Dendritic cell treated with granulocyte-macrophage colony-stimulating factor and Interleukin-4, amounts not matched to agents 40 ng/mL and 50 ng/mL, for 4 days (primary cell): ENCODE measurements at regions not wholly inside any gene's neighbourhood (a gene's known extent, or its start where the extent isn't known, plus 50 kb on each side); places are given as distances from the start of the nearest gene placed in this dataset.
A peak's percentile ranks its signal among the peaks of the same experiment; 100 is the strongest.

Experiments
- H3K27ac Mint-ChIP-seq: one replicate; pipeline ENCODE4 v1.8.0; 2022; ENCODE audit warnings: mild to moderate bottlenecking, mixed read lengths
- H3K27me3 Mint-ChIP-seq: one replicate; pipeline ENCODE4 v1.8.0; 2022; ENCODE audit warnings: mild to moderate bottlenecking, mixed read lengths
- H3K36me3 Mint-ChIP-seq: one replicate; pipeline ENCODE4 v1.8.0; 2022; ENCODE audit warnings: low read depth, mixed read lengths
- H3K4me1 Mint-ChIP-seq: one replicate; pipeline ENCODE4 v1.8.0; 2022; ENCODE audit warnings: low read depth, mixed read lengths
- H3K4me3 Mint-ChIP-seq: one replicate; pipeline ENCODE4 v1.8.0; 2022; ENCODE audit warnings: mild to moderate bottlenecking, moderate library complexity, mixed read lengths
- H3K9me3 Mint-ChIP-seq: one replicate; pipeline ENCODE4 v1.8.0; 2022; ENCODE audit warnings: mixed read lengths
- intact Hi-C: fragments of 100-400 bp; cut with micrococcal nuclease; formaldehyde crosslinking; loops from one replicate; pipeline ENCODE4 v1.15.0; 2022

GRCh38 chr13:84230568-84230967 is 348.3 kb upstream of the SLITRK1 start:
- no peaks in the 10 kb centered on the region for H3K4me1 Mint-ChIP-seq
- no peak overlapping the region for H3K27ac Mint-ChIP-seq
- H3K36me3 Mint-ChIP-seq, result no peaks in the 10 kb centered on the region
- H3K4me3 Mint-ChIP-seq, result no peak overlapping the region
- peaks cover 7% of the 10 kb centered on the region for H3K9me3 Mint-ChIP-seq
- no peaks in the 10 kb centered on the region for H3K27me3 Mint-ChIP-seq
- intact Hi-C loops, result no loop called here

DNA sequence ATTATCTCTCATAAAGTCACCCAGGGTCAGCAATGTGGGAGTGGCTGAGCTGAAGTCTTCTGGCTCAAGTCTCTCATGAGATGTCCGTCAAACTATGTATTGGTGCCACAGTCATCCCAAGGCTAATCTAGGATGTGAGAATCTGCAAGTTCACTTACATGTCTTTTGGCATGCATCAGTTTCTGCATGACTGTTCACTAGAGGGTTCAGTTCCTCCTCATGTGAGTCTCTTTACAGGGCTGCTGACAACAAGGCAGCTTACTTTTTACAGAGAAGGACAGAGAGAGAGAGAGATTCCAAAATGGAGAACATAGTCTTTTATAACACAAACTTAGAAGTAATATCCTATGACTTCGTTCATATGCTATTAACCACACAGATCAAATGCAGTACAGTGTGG is 328.8 kb upstream of the SLITRK1 start:
- Mint-ChIP-seq H3K4me3 (no peak overlapping the region), H3K27me3 (no peaks in the 10 kb centered on the region), H3K27ac (no peak overlapping the region), H3K9me3 (peaks cover 9% of the 10 kb centered on the region), H3K4me1 (no peaks in the 10 kb centered on the region), H3K36me3 (no peaks in the 10 kb centered on the region)
- intact Hi-C loops, result no loop called here

- Mint-ChIP-seq H3K36me3 (no peaks in the 10 kb centered on the region), H3K27ac (no peak overlapping the region), H3K4me1 (no peaks in the 10 kb centered on the region), H3K27me3 (no peaks in the 10 kb centered on the region), H3K4me3 (no peak overlapping the region), H3K9me3 (no peaks in the 10 kb centered on the region)
- intact Hi-C loops, result no loop called here
Observed at GRCh38 chr13:84208246-84208910, 326.1 kb upstream of the SLITRK1 start.

DNA sequence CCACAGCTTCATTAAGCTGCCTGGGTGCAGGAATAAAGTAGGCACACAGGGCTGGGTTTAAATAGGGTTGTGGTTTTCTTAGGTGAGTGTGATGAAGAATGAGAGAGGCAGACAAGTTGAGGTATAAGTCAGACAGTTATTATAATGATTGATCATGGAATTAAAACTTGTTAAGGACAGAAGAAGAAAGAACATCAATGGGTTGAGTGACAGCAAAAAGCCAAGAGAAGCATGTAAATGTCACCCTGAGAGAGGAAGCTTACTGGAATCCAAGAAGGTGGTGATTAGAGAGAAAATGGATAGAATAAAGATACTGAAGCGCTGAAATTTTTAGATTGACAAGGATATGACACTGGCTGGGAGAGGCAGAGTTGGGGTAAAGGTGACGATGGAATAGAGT is 325.2 kb upstream of the SLITRK1 start:
- Mint-ChIP-seq H3K9me3 (no peaks in the 10 kb centered on the region), H3K27me3 (no peaks in the 10 kb centered on the region), H3K27ac (no peak overlapping the region), H3K4me3 (no peak overlapping the region), H3K4me1 (no peaks in the 10 kb centered on the region), H3K36me3 (no peaks in the 10 kb centered on the region)
- intact Hi-C loops, result no loop called here

- no peaks in the 10 kb centered on the region for H3K4me1 Mint-ChIP-seq
- no peaks in the 10 kb centered on the region for H3K27me3 Mint-ChIP-seq
- no peak overlapping the region for H3K4me3 Mint-ChIP-seq
- no peak overlapping the region for H3K27ac Mint-ChIP-seq
- peaks cover 19% of the 10 kb centered on the region for H3K9me3 Mint-ChIP-seq
- intact Hi-C loops, result no loop called here
- H3K36me3 Mint-ChIP-seq, result no peaks in the 10 kb centered on the region
Observed at GRCh38 chr13:84200971-84201370, 318.7 kb upstream of the SLITRK1 start.

- H3K36me3 Mint-ChIP-seq, result no peaks in the 10 kb centered on the region
- peaks cover 5% of the 10 kb centered on the region for H3K9me3 Mint-ChIP-seq
- no peak overlapping the region for H3K27ac Mint-ChIP-seq
- H3K4me1 Mint-ChIP-seq, result no peaks in the 10 kb centered on the region
- H3K27me3 Mint-ChIP-seq, result no peaks in the 10 kb centered on the region
- intact Hi-C loops, result no loop called here
- no peak overlapping the region for H3K4me3 Mint-ChIP-seq
Observed at GRCh38 chr13:84192125-84192524, 309.9 kb upstream of the SLITRK1 start.

- intact Hi-C loops, result no loop called here
- no peak overlapping the region for H3K27ac Mint-ChIP-seq
- no peaks in the 10 kb centered on the region for H3K27me3 Mint-ChIP-seq
- H3K36me3 Mint-ChIP-seq, result no peaks in the 10 kb centered on the region
- no peaks in the 10 kb centered on the region for H3K4me1 Mint-ChIP-seq
- no peak overlapping the region for H3K4me3 Mint-ChIP-seq
- H3K9me3 Mint-ChIP-seq, result peaks cover 3% of the 10 kb centered on the region
Observed at GRCh38 chr13:84191139-84191538, 308.9 kb upstream of the SLITRK1 start.

- no peak overlapping the region for H3K4me3 Mint-ChIP-seq
- H3K9me3 Mint-ChIP-seq, result peaks cover 25% of the 10 kb centered on the region
- intact Hi-C loops, result no loop called here
- no peaks in the 10 kb centered on the region for H3K27me3 Mint-ChIP-seq
- no peaks in the 10 kb centered on the region for H3K36me3 Mint-ChIP-seq
- no peak overlapping the region for H3K27ac Mint-ChIP-seq
- no peaks in the 10 kb centered on the region for H3K4me1 Mint-ChIP-seq
Observed at GRCh38 chr13:84187626-84188025, 305.4 kb upstream of the SLITRK1 start.

DNA sequence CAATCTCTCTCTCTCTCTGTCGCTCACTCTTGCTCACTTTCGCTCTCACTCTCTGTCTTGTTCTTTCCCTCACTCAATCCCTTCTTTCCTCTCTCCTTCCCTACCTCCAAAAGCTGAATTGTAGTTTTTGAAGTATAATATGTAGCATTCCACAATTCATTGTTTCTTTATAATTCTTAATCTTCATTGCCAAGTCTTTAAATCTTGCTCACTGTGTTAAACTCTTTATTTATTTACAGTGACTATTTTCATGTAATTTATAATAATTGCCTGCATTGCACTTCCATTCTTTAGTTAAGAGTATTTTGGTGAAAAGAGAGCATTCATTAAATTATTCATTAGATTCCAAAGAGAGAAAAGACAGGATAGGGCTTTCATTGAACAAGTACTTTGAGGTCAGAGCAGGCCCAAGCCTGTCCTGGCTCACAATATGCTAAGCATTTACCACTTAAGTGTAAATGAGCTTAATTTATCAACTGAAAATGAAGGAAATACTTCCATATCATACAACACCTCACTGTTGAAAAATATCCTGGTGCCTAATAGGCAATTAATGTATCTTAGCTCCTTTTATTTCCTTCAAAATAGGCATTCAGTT is 257.4 kb upstream of the SLITRK1 start:
- Mint-ChIP-seq H3K27ac (no peak overlapping the region), H3K9me3 (no peaks in the 10 kb centered on the region), H3K4me1 (peaks cover 4% of the 10 kb centered on the region), H3K4me3 (no peak overlapping the region), H3K27me3 (no peaks in the 10 kb centered on the region), H3K36me3 (no peaks in the 10 kb centered on the region)
- intact Hi-C loops, result no loop called here

DNA sequence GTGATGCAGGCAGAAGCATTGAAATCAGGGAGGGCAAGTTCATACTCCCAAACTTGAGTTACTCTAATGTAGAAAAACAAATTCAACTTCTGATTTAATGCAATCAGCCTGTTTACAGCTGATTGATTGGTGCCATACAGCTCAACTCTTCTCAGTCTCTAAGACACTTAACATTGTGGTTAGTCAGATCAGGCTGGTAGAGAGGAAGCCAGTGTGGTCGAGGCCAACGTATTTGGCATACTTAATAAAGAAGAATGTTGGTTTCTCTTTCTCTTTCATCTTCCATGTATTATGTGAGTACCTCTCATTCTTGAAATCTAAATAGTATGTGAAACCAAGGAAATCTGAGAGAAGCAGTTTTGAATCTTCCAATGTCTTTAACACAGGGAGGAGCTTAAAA is 255.0 kb upstream of the SLITRK1 start:
- Mint-ChIP-seq H3K4me1 (peaks cover 4% of the 10 kb centered on the region), H3K36me3 (no peaks in the 10 kb centered on the region), H3K27ac (no peak overlapping the region), H3K4me3 (peak overlapping the region; percentile 32), H3K27me3 (no peaks in the 10 kb centered on the region), H3K9me3 (no peaks in the 10 kb centered on the region)
- intact Hi-C loops, result no loop called here

DNA sequence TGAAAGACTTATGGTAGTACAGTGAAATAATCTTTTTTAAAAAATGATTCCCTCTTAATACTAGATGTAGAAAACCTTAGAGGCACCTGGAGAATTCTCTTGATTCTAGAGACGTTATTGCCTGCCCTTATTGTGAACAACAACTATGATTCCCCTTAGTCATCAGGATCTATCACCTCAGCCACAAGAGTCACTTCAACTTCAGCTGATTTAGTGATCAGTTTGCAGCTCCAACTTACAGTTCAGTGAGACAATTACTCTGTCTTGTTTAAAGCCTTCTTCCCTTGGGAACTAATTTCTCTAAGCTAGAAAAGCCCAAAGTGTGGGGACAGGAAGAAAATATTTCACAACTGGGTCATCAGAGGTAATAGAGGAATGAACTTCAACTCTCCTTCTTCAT is 254.3 kb upstream of the SLITRK1 start:
- H3K4me1 Mint-ChIP-seq, result peaks cover 4% of the 10 kb centered on the region
- no peak overlapping the region for H3K27ac Mint-ChIP-seq
- no peaks in the 10 kb centered on the region for H3K9me3 Mint-ChIP-seq
- H3K4me3 Mint-ChIP-seq, result no peak overlapping the region
- no peaks in the 10 kb centered on the region for H3K36me3 Mint-ChIP-seq
- H3K27me3 Mint-ChIP-seq, result no peaks in the 10 kb centered on the region
- intact Hi-C loops, result no loop called here

- Mint-ChIP-seq H3K27ac (no peak overlapping the region), H3K4me1 (peaks cover 4% of the 10 kb centered on the region), H3K36me3 (no peaks in the 10 kb centered on the region), H3K9me3 (no peaks in the 10 kb centered on the region), H3K4me3 (no peak overlapping the region), H3K27me3 (no peaks in the 10 kb centered on the region)
- intact Hi-C loops, result no loop called here
Observed at GRCh38 chr13:84132491-84132890, 250.2 kb upstream of the SLITRK1 start.

- Mint-ChIP-seq H3K9me3 (no peaks in the 10 kb centered on the region), H3K27me3 (no peaks in the 10 kb centered on the region), H3K4me3 (no peak overlapping the region), H3K36me3 (no peaks in the 10 kb centered on the region), H3K4me1 (no peaks in the 10 kb centered on the region), H3K27ac (no peak overlapping the region)
- intact Hi-C loops, result no loop called here
Observed at GRCh38 chr13:84131249-84131648, 249.0 kb upstream of the SLITRK1 start.

- H3K27ac Mint-ChIP-seq, result no peak overlapping the region
- H3K36me3 Mint-ChIP-seq, result no peaks in the 10 kb centered on the region
- no peaks in the 10 kb centered on the region for H3K4me1 Mint-ChIP-seq
- H3K27me3 Mint-ChIP-seq, result no peaks in the 10 kb centered on the region
- intact Hi-C loops, result no loop called here
- no peak overlapping the region for H3K4me3 Mint-ChIP-seq
- H3K9me3 Mint-ChIP-seq, result no peaks in the 10 kb centered on the region
Observed at GRCh38 chr13:84130495-84131114, 248.3 kb upstream of the SLITRK1 start.

- H3K27ac Mint-ChIP-seq, result no peak overlapping the region
- H3K4me3 Mint-ChIP-seq, result no peak overlapping the region
- H3K9me3 Mint-ChIP-seq, result no peaks in the 10 kb centered on the region
- H3K36me3 Mint-ChIP-seq, result no peaks in the 10 kb centered on the region
- no peaks in the 10 kb centered on the region for H3K27me3 Mint-ChIP-seq
- no peaks in the 10 kb centered on the region for H3K4me1 Mint-ChIP-seq
- intact Hi-C loops, result no loop called here
Observed at GRCh38 chr13:84129966-84130365, 247.7 kb upstream of the SLITRK1 start.
